HepG2 (cell line): ENCODE measurements at regions not wholly inside any gene's neighbourhood (a gene's known extent, or its start where the extent isn't known, plus 50 kb on each side); places are given as distances from the start of the nearest gene placed in this dataset.

Source experiments
- ATAC-seq: fragments of 200-7000 bp; cut with Tn5 transposase; 3 replicates; pipeline ENCODE4 v1.9.1; 2020; ENCODE audit warnings: mild to moderate bottlenecking, moderate library complexity
- BruUV-seq: library from RNA; stranded (reverse); fragments of 400-500 nt; replicated peaks from 2 replicates; lab custom pipeline; 2021; lab: Mats Ljungman, UMichigan
- CTCF ChIA-PET: fragments of 300-600 bp; formaldehyde crosslinking; extraction: SDS; loops from one replicate; lab custom pipeline; 2021; ENCODE audit warnings: low total read pairs, inconsistent platforms, low intra/inter-chr PET ratio; lab: Yijun Ruan, JAX
- POLR2A ChIA-PET: fragments of 350-600 bp; sonication (Branson Sonifier 250); formaldehyde crosslinking; loops from one replicate; lab custom pipeline; 2020; ENCODE audit warnings: antibody characterized with exemption, inconsistent platforms; lab: Yijun Ruan, JAX
- DNase-seq: peaks from one replicate; pipeline ENCODE4 v3.0.0-alpha.2; 2015; ENCODE audit warnings: low spot score
- FAIRE-seq: peaks from 3 replicates; lab custom pipeline; 2011; peaks lifted over from hg19 to GRCh38; lab: Jason Lieb, UNC
- H2AFZ ChIP-seq: one replicate; pipeline ENCODE4 v1.6.1; 2011; ENCODE audit warnings: low read length, inconsistent platforms
- H3K27ac ChIP-seq: fragments of 300-600 bp; 3 replicates; pipeline ENCODE4 v1.8.0; 2011; ENCODE audit warnings: mixed run types, mild to moderate bottlenecking, mixed read lengths, low read length, inconsistent platforms; ENCODE audit not compliant: insufficient read depth; ENCODE audit errors: extremely low read length
- H3K27me3 ChIP-seq, 2 experiments: fragments of 200-600 bp in 1 of 2; 2 replicates in 1 of 2; 3 replicates in 1 of 2; pipeline versions ENCODE4 v1.6.0 to v1.8.0; 2011; ENCODE audit warnings: low read length in 2 of 2, mild to moderate bottlenecking in 2 of 2, moderate library complexity in 2 of 2, inconsistent platforms in 1 of 2; ENCODE audit not compliant: insufficient read depth in 2 of 2, control insufficient read depth in 1 of 2
- H3K36me3 ChIP-seq, 2 experiments: fragments of 200-600 bp in 1 of 2; replicated peaks in 1 of 2; 2 replicates in 1 of 2; 3 replicates in 1 of 2; pipeline versions ENCODE4 v1.5.1 to v1.8.0; 2011; ENCODE audit warnings: low read length in 2 of 2, inconsistent platforms in 1 of 2; ENCODE audit not compliant: insufficient read depth in 2 of 2, control insufficient read depth in 1 of 2
- H3K4me1 ChIP-seq: 2 replicates; pipeline ENCODE4 v1.5.1; 2012; ENCODE audit warnings: low read length, inconsistent platforms; ENCODE audit not compliant: insufficient read depth
- H3K4me2 ChIP-seq: 2 replicates; pipeline ENCODE4 v1.6.0; 2011; ENCODE audit warnings: low read depth, low read length, inconsistent platforms
- H3K4me3 ChIP-seq, 3 experiments: fragments of 200-600 bp in 1 of 3; sonication (generic), shearing (Covaris generic) in 1 of 3; replicated peaks in 1 of 3; 2 replicates each; pipeline ENCODE4 v1.5.1; 2011 to 2016; ENCODE audit warnings: low read length in 3 of 3, inconsistent platforms in 2 of 3, low read depth in 2 of 3, mild to moderate bottlenecking in 2 of 3, control low read depth in 1 of 3, mixed read lengths in 1 of 3; ENCODE audit not compliant: insufficient read depth in 1 of 3
- H3K79me2 ChIP-seq: one replicate; pipeline ENCODE4 v1.6.1; 2011; ENCODE audit warnings: low read length, inconsistent platforms; ENCODE audit not compliant: insufficient read depth
- H3K9ac ChIP-seq: 2 replicates; pipeline ENCODE4 v1.6.0; 2011; ENCODE audit warnings: mild to moderate bottlenecking, low read depth, low read length, inconsistent platforms; ENCODE audit not compliant: insufficient read depth
- H3K9me3 ChIP-seq: 2 replicates; pipeline ENCODE4 v1.5.1; 2012; ENCODE audit warnings: mild to moderate bottlenecking, low read length
- H4K20me1 ChIP-seq: 2 replicates; pipeline ENCODE4 v1.6.0; 2011; ENCODE audit warnings: inconsistent platforms, mild to moderate bottlenecking, low read length, moderate library complexity; ENCODE audit not compliant: insufficient read depth
- FLYWCH1 ChIP-seq: sonication (generic); formaldehyde crosslinking; IDR thresholded peaks from 2 replicates; pipeline ENCODE4 v1.8.1; 2023; ENCODE audit warnings: mild to moderate bottlenecking, missing genetic modification reagents
- HOXA7 ChIP-seq: sonication (generic); formaldehyde crosslinking; IDR thresholded peaks from 2 replicates; pipeline ENCODE4 v1.8.1; 2022; ENCODE audit warnings: mild to moderate bottlenecking, missing genetic modification reagents, moderate library complexity
- ZNF136 ChIP-seq: sonication (generic); formaldehyde crosslinking; IDR thresholded peaks from 2 replicates; pipeline ENCODE4 v1.8.1; 2022; ENCODE audit warnings: low read depth, mild to moderate bottlenecking, moderate library complexity, missing genetic modification reagents
- ZNF143 ChIP-seq: sonication (generic); formaldehyde crosslinking; IDR thresholded peaks from 2 replicates; pipeline ENCODE4 v1.4.0; 2020; ENCODE audit warnings: missing genetic modification reagents
- ZNF460 ChIP-seq: sonication (generic); formaldehyde crosslinking; IDR thresholded peaks from 2 replicates; pipeline ENCODE4 v1.5.1; 2020; ENCODE audit warnings: missing genetic modification reagents, mild to moderate bottlenecking, borderline replicate concordance
- ZNF577 ChIP-seq: sonication (generic); formaldehyde crosslinking; IDR thresholded peaks from 2 replicates; pipeline ENCODE4 v1.4.0; 2020; ENCODE audit warnings: mild to moderate bottlenecking, low read depth, missing genetic modification reagents, borderline replicate concordance
- WGBS: methylation state at CpG from one replicate; pipeline ENCODE4 v1.1.6; 2017; ENCODE audit warnings: low lambda C conversion rate; 5-methylcytosine and 5-hydroxymethylcytosine counted together
- in situ Hi-C: cut with HindIII; loops from 2 replicates; pipeline ENCODE4 v1.10.0; 2017; ENCODE audit warnings: low pct_unique_long_range_greater_than_20kb; ENCODE audit not compliant: extremely low pct_ligation_motif_present
- intact Hi-C: fragments of 100-400 bp; cut with micrococcal nuclease; formaldehyde crosslinking; loops from one replicate; pipeline ENCODE4 v1.10.0; 2022; ENCODE audit not compliant: unreplicated experiment

GRCh38 chr1:96968983-96969382, 247.4 kb downstream of the PTBP2 start:
- no peak overlapping the region for H3K4me2 ChIP-seq
- no peak for TF ChIP-seq ZNF577 (CRISPR knock-in tag)
- TF ChIP-seq ZNF143 (CRISPR knock-in tag) = no peak
- TF ChIP-seq FLYWCH1 (CRISPR knock-in tag) = no peak

GRCh38 chr1:96969656-96970163, 248.1 kb downstream of the PTBP2 start:
- ChIA-PET POLR2A (no interaction called here), CTCF (no interaction called here)
- no peaks in the 10 kb centered on the region for H3K79me2 ChIP-seq
- WGBS = 8% methylated on average over 1 of the region's 1 CpG
- H3K27ac ChIP-seq = no peak overlapping the region
- H3K27me3 ChIP-seq = no peaks in the 10 kb centered on the region
- no peak overlapping the region for H3K4me2 ChIP-seq
- H3K4me3 ChIP-seq = no peak overlapping the region
- no peaks in the 10 kb centered on the region for H3K36me3 ChIP-seq
- no peak overlapping the region for H3K9ac ChIP-seq
- FAIRE-seq (no peak), ATAC-seq (no peak), DNase-seq (no peak)
- no peaks in the 10 kb centered on the region for H4K20me1 ChIP-seq
- no TSS peak for BruUV-seq
- no peaks in the 10 kb centered on the region for H3K4me1 ChIP-seq
- TF ChIP-seq ZNF136 (CRISPR knock-in tag) (no peak), ZNF460 (CRISPR knock-in tag) (no peak), HOXA7 (no peak)
- intact Hi-C loops (no loop called here), in situ Hi-C loops (loop anchor here (10.0 kb wide), 1 partner anchor 1085 kb away; no protein-coding TSS in a partner anchor)
- no peaks in the 10 kb centered on the region for H3K9me3 ChIP-seq
- H2AFZ ChIP-seq = no peak overlapping the region

More at GRCh38 chr1:96968983-96969382, 247.4 kb downstream of the PTBP2 start:
- BruUV-seq = no TSS peak
- WGBS = 0% methylated on average over 4 of the region's 4 CpGs
- ChIA-PET POLR2A (no interaction called here), CTCF (no interaction called here)
- Histone ChIP-seq H3K9ac (no peak overlapping the region), H4K20me1 (no peaks in the 10 kb centered on the region), H3K36me3 (no peaks in the 10 kb centered on the region), H3K4me1 (no peaks in the 10 kb centered on the region), H3K27ac (no peak overlapping the region), H3K4me3 (no peak overlapping the region), H3K9me3 (no peaks in the 10 kb centered on the region), H3K27me3 (no peaks in the 10 kb centered on the region), H2AFZ (no peak overlapping the region), H3K79me2 (no peaks in the 10 kb centered on the region)
- ATAC-seq (no peak), DNase-seq (no peak), FAIRE-seq (no peak)
- in situ Hi-C loops (loop anchor here (10.0 kb wide), 1 partner anchor 1086 kb away; no protein-coding TSS in a partner anchor), intact Hi-C loops (no loop called here)
